ENCODE measurements at regions not wholly inside any gene's neighbourhood (a gene's known extent, or its start where the extent isn't known, plus 50 kb on each side); places are given as distances from the start of the nearest gene placed in this dataset.

DNA sequence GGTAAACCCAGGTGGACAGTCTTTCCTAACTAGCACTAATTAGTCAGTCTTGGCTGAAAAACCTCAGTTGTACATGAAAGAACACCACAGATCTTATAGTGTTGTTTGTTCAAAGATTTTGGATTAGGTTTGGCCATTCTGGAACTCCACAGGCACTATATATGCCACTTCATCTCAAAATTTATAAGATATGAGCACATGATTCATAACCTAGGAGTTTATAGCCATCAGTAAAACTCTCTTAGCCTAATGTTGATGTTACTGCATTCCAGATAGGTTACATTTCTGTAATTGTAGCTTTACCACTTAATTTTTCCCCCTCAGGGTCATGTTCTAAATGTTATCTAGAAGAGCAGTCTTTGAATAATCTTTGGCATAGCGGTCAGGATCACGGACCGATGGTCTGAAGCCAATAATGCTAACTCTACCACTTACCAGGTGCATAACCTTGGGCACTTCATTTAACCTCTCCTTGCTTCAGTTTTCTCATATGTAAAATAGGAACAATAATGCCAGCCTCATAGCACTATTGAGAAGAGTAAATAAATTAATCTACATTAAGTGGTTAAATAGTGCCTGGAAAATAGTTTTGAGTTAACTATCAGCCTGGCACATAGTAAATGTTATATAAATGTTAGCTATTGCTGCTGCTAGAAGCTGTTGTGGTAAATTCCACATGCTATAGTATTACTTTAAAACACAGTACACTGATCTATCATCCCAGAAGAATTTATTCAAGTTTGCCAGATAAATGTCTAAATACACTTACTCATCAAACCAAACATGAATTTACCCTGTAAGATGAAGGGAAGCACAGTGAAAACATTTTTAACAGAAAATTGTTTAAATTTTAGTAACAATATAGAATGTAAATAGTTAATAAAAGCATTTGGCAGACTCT, 743.9 kb downstream of the NR2F1-AS1 start:
- TF ChIP-seq POLR2A (IDR thresholded peaks at IDR 0.05; ENCODE audit: low read length): no peak
- TF ChIP-seq GATA1 (IDR thresholded peaks at IDR 0.05; ENCODE audit: low read depth, low read length): no peak
